ENCODE measurements at regions not wholly inside any gene's neighbourhood (a gene's known extent, or its start where the extent isn't known, plus 50 kb on each side); places are given as distances from the start of the nearest gene placed in this dataset.

DNA sequence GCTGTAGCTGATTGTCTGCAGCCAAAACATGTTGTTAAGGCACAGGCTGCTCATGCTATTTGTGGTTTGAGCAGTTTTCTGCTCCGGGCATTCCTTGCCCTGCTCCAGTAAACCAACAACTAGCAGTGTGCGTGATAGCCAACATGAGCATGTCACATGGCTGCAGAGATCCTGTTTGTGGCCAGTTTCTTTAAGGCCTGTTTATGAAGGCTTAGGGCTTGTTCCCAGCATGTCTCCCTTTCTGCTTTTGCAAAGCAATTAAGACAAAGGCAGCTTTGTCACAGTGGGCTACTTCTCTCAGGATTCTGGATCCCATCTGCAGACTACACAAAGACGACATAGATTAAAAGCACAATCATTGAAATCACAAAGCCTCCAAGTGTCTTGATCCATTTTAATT is 160.5 kb downstream of the ZNF518B start:
- 56 to 85% methylated on average over 3 of the region's 3 CpGs for WGBS, 2 donors
- no peaks in the 10 kb centered on the region for H3K4me1 ChIP-seq
- H3K4me3 ChIP-seq: no peak overlapping the region
- H3K27ac ChIP-seq: no peak overlapping the region
- no peaks in the 10 kb centered on the region for H3K9me3 ChIP-seq
- H3K27me3 ChIP-seq: no peaks in the 10 kb centered on the region
- DNase-seq: no peak
- intact Hi-C loops (cut with DNase I): no loop called here
- TF ChIP-seq POLR2A (IDR thresholded peaks at IDR 0.05) (no peak), POLR2AphosphoS5 (IDR thresholded peaks at IDR 0.05) (no peak), EP300 (IDR thresholded peaks at IDR 0.05) (no peak)
- TF ChIP-seq, protein P1, sequence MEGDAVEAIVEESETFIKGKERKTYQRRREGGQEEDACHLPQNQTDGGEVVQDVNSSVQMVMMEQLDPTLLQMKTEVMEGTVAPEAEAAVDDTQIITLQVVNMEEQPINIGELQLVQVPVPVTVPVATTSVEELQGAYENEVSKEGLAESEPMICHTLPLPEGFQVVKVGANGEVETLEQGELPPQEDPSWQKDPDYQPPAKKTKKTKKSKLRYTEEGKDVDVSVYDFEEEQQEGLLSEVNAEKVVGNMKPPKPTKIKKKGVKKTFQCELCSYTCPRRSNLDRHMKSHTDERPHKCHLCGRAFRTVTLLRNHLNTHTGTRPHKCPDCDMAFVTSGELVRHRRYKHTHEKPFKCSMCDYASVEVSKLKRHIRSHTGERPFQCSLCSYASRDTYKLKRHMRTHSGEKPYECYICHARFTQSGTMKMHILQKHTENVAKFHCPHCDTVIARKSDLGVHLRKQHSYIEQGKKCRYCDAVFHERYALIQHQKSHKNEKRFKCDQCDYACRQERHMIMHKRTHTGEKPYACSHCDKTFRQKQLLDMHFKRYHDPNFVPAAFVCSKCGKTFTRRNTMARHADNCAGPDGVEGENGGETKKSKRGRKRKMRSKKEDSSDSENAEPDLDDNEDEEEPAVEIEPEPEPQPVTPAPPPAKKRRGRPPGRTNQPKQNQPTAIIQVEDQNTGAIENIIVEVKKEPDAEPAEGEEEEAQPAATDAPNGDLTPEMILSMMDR (IDR thresholded peaks at IDR 0.05): no peak
- no peaks in the 10 kb centered on the region for H3K36me3 ChIP-seq

DNA sequence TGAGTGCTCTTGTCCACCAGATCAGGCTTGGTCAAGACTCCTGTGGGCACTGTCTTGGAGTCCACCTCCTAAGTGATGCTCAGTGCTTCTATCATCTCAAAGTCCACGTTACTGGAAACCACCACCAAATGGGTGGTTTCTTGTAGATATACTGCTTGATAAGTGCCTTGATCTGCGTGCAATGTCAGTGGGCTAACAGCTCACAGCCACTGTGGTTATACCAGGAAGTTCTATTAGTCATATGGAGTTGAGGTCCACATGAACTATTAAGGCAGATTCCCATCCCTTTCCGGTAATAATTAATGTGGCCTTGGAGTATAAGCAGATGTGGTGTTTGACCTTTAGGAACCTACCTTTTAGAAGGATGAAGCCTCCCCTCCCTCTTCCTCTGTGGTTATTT is 161.9 kb downstream of the ZNF518B start:
- 83 to 91% methylated on average over 3 of the region's 3 CpGs for WGBS, 2 donors

DNA sequence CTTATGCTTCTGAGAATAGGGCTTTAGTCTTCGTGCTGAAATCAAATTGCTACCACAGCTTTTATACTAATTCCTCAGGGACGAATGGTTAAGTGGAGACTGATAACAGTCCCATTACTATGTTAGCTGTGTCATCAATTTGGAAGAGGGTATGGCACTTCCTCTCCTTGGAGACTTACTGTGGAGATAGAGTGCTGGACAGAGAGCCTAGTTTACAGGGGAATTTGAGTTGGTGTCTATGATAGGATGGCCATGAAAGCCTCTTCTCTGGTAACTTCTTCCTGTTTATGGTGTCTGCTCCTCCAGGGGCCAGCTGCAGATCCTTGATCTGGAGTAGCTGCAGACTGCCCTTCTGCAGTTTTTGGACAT is 167.7 kb downstream of the ZNF518B start:
- intact Hi-C loops (cut with DNase I): no loop called here
- H3K9me3 ChIP-seq: no peaks in the 10 kb centered on the region
- H3K36me3 ChIP-seq: no peaks in the 10 kb centered on the region
- H3K4me1 ChIP-seq: no peaks in the 10 kb centered on the region
- WGBS, 2 donors: 76 to 84% methylated on average over 2 of the region's 2 CpGs
- H3K4me3 ChIP-seq: no peak overlapping the region
- no peak for DNase-seq
- TF ChIP-seq, protein P1 (IDR thresholded peaks at IDR 0.05): no peak
- TF ChIP-seq POLR2AphosphoS5 (IDR thresholded peaks at IDR 0.05) (no peak), POLR2A (IDR thresholded peaks at IDR 0.05) (no peak), EP300 (IDR thresholded peaks at IDR 0.05) (no peak)
- H3K27me3 ChIP-seq: no peaks in the 10 kb centered on the region
- H3K27ac ChIP-seq: no peak overlapping the region

More for the DNA sequence above, 161.9 kb downstream of the ZNF518B start:
- no peak for DNase-seq
- Histone ChIP-seq H3K4me1 (no peaks in the 10 kb centered on the region), H3K36me3 (no peaks in the 10 kb centered on the region), H3K27ac (no peak overlapping the region), H3K4me3 (no peak overlapping the region), H3K9me3 (no peaks in the 10 kb centered on the region), H3K27me3 (no peaks in the 10 kb centered on the region)
- intact Hi-C loops (cut with DNase I): no loop called here
- TF ChIP-seq POLR2AphosphoS5 (IDR thresholded peaks at IDR 0.05) (no peak), POLR2A (IDR thresholded peaks at IDR 0.05) (no peak), EP300 (IDR thresholded peaks at IDR 0.05) (no peak)
- TF ChIP-seq, protein P1 (IDR thresholded peaks at IDR 0.05): no peak

DNA sequence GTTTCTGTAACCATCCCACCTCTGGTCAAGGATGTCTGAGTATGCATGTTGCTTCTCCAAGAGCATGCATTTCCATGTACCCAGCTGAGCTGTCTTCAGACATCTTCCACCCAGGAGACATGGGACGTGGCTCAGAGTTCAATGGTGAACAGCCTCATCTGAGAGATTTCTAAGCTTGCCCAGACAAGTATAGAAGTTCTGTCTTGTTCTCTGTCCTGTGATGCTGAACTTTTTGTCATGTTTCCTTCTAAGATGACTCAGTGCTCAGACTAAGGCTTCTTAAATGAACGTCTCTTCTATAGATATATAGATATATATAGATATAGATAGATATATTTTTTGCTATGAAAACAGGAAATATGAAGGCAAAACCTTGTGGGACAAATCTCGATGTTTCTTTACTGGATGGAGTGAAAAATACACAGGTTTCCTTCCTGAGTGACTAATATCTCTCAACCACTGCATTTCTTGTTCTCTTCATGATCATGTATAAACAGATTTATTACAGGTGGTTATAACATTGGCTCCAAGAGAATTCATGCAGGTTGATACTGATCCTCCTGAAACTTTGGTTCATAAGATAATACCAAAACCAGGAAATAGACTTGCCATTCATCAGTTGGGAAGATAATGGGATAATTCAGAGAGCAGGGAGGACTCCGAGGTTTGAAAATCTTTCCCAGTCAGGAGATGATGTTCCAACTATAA is 168.2 kb downstream of the ZNF518B start:
- DNase-seq: no peak
- Histone ChIP-seq H3K27ac (no peak overlapping the region), H3K36me3 (no peaks in the 10 kb centered on the region), H3K9me3 (no peaks in the 10 kb centered on the region), H3K4me3 (no peak overlapping the region), H3K27me3 (no peaks in the 10 kb centered on the region), H3K4me1 (no peaks in the 10 kb centered on the region)
- 69 to 74% methylated on average over 4 of the region's 4 CpGs for WGBS, 2 donors
- intact Hi-C loops (cut with DNase I): no loop called here
- TF ChIP-seq POLR2A (IDR thresholded peaks at IDR 0.05) (no peak), POLR2AphosphoS5 (IDR thresholded peaks at IDR 0.05) (no peak), EP300 (IDR thresholded peaks at IDR 0.05) (no peak)
- TF ChIP-seq, protein P1 (IDR thresholded peaks at IDR 0.05): no peak

DNA sequence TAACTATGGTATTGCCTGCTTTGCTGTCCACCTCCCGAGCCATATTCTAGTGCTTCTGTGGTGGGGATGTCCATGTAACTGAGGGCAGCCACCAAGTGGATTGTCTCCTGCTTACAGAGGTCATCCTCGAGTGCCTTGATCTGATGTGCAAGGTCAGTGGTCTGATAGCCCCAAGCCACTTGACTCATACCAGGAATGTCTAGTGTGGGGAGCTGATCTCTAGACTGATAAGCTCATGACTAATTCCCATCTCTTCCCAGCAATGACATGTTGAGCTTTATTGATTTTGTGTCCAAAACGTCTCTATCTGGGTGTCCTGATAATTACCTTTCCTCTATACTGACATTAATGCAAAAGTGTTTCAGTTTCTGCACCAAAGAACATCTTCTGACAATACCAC is 168.4 kb upstream of the WDR1 start:
- no peaks in the 10 kb centered on the region for H3K36me3 ChIP-seq
- H3K4me3 ChIP-seq: no peak overlapping the region
- 54 to 59% methylated on average over 3 of the region's 3 CpGs for WGBS, 2 donors
- no peaks in the 10 kb centered on the region for H3K9me3 ChIP-seq
- H3K27ac ChIP-seq: no peak overlapping the region
- DNase-seq: no peak
- no peaks in the 10 kb centered on the region for H3K4me1 ChIP-seq
- TF ChIP-seq, protein P1 (IDR thresholded peaks at IDR 0.05): no peak
- TF ChIP-seq POLR2A (IDR thresholded peaks at IDR 0.05) (no peak), POLR2AphosphoS5 (IDR thresholded peaks at IDR 0.05) (no peak), EP300 (IDR thresholded peaks at IDR 0.05) (no peak)
- H3K27me3 ChIP-seq: no peaks in the 10 kb centered on the region
- intact Hi-C loops (cut with DNase I): no loop called here
